ENCODE measurements at regions not wholly inside any gene's neighbourhood (a gene's known extent, or its start where the extent isn't known, plus 50 kb on each side); places are given as distances from the start of the nearest gene placed in this dataset.

DNA sequence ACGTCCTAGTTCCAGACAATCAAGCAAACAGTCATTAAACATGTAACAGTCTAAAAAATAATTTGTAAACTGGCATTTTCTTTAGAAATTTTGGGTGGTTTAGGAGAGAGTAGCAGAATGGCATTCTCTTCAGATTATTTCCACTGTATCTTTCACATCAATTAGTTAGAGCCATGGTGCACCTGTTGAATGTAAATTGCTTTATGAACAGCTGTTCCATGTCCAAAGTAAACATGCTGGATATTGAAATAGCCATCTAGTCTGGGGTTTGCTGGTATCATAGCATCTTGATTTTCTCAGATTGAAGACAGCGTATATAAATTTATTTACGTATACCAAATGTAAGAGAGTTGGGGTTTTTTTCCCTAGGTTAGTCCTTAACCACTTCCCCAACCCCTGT, 143.6 kb downstream of the RCHY1 start:
- no peak for DNase-seq (ENCODE audit: extremely low spot score)
- POLR2A ChIA-PET, result no interaction called here
- CTCF ChIA-PET, result no interaction called here
- TF ChIP-seq ELF4 (IDR thresholded peaks at IDR 0.05), result no peak
- TF ChIP-seq ARNT (IDR thresholded peaks at IDR 0.05), result no peak
- no peak for TF ChIP-seq CTBP1 (IDR thresholded peaks at IDR 0.05; ENCODE audit: borderline replicate concordance)
- no peak for TF ChIP-seq FOXM1 (IDR thresholded peaks at IDR 0.05; ENCODE audit: borderline replicate concordance)
- TF ChIP-seq FOXA1 (IDR thresholded peaks at IDR 0.05), result no peak
- no peak for TF ChIP-seq SP1 (IDR thresholded peaks at IDR 0.05)

DNA sequence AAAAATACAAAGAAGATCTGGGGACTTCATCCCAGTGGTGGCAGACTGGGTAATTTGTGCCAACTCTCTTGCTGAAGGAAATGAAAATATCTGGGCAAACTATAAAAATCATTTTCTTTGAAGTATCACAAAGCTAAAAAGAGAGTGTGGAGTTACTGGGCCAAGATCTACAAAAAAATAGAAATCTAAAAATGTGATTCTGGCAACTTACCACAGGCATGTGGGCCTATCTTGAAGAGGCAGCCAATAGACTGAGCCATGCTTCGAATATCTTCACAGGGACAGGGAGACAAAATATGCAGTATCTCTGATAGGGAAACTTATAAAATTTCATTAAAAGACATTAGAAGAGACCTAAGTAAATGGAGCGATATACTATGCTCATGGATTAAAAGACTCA, 168.8 kb downstream of the RCHY1 start:
- no peak for DNase-seq (ENCODE audit: extremely low spot score)
- ChIA-PET CTCF (no interaction called here), POLR2A (no interaction called here)
- TF ChIP-seq ARNT (IDR thresholded peaks at IDR 0.05), result no peak
- TF ChIP-seq ZNF384 (IDR thresholded peaks at IDR 0.05), result no peak

DNA sequence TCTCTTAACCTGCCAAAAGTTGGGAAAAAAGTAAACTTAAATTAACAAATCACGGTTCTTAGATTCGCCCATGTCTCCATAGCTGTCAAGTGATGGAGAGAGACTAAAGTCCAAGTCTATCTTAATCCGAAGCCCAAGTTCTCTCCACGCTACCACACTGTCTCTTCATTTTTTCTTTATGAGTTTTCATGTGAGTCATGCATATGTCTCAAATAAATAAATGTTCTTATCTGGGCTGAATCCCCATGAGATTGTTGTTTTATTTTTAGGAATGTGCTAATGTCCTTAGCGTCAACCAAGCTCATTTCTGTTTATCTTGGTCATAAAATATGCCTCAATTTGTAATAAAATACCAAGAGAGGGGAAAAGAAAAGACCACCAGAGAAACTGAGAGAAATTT, 169.3 kb downstream of the RCHY1 start:
- no peak for DNase-seq (ENCODE audit: extremely low spot score)
- CTCF ChIA-PET, result no interaction called here
- POLR2A ChIA-PET, result no interaction called here
- no peak for TF ChIP-seq ZNF384 (IDR thresholded peaks at IDR 0.05)
- no peak for TF ChIP-seq FOXA1 (IDR thresholded peaks at IDR 0.05)
- TF ChIP-seq, protein P1, sequence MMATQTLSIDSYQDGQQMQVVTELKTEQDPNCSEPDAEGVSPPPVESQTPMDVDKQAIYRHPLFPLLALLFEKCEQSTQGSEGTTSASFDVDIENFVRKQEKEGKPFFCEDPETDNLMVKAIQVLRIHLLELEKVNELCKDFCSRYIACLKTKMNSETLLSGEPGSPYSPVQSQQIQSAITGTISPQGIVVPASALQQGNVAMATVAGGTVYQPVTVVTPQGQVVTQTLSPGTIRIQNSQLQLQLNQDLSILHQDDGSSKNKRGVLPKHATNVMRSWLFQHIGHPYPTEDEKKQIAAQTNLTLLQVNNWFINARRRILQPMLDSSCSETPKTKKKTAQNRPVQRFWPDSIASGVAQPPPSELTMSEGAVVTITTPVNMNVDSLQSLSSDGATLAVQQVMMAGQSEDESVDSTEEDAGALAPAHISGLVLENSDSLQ (IDR thresholded peaks at IDR 0.05), result no peak
- no peak for TF ChIP-seq FOXM1 (IDR thresholded peaks at IDR 0.05; ENCODE audit: borderline replicate concordance)
- TF ChIP-seq CTBP1 (IDR thresholded peaks at IDR 0.05; ENCODE audit: borderline replicate concordance), result no peak
- no peak for TF ChIP-seq NFRKB (IDR thresholded peaks at IDR 0.05)
- TF ChIP-seq HDGF (IDR thresholded peaks at IDR 0.05; ENCODE audit: borderline replicate concordance), result no peak
- no peak for TF ChIP-seq SP1 (IDR thresholded peaks at IDR 0.05)
- no peak for TF ChIP-seq FOXK2 (IDR thresholded peaks at IDR 0.05)
- no peak for TF ChIP-seq ELF4 (IDR thresholded peaks at IDR 0.05)
- TF ChIP-seq SUZ12 (IDR thresholded peaks at IDR 0.05), result no peak
- TF ChIP-seq BHLHE40 (IDR thresholded peaks at IDR 0.05; ENCODE audit: borderline replicate concordance), result no peak
- TF ChIP-seq LEF1 (IDR thresholded peaks at IDR 0.05; ENCODE audit: borderline replicate concordance), result no peak
- no peak for TF ChIP-seq L3MBTL2 (conservative IDR thresholded peaks at IDR 0.05)
- no peak for TF ChIP-seq ARNT (IDR thresholded peaks at IDR 0.05)
- no peak for TF ChIP-seq TARDBP (IDR thresholded peaks at IDR 0.05)

DNA sequence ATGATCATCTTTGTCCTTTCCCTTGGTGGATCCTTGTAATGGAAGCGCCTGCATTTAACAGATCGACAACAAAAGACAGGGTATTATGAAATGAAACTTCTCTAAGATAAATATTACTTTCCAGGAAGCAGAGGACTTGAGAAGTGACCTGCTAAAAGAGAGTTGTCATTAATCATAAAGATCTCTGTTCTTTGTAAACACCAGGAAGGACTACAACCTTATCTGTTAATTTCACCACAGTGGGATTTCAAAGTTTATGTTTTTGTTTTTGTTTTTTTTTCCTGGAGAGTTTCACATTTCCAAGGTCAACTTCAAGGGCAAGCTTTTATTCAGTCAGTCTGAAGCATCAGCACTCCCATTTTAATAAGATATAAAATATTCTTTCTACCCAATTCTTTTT, 170.9 kb downstream of the RCHY1 start:
- POLR2A ChIA-PET, result no interaction called here
- no peak for DNase-seq (ENCODE audit: extremely low spot score)
- CTCF ChIA-PET, result interaction anchor here (0.6 kb wide), 1 partner anchor 683 kb away, joined by 3 read pairs; no protein-coding TSS in a partner anchor
- TF ChIP-seq ZNF384 (IDR thresholded peaks at IDR 0.05) (peak; percentile 29; the same call in 1 of the 2 replicates), HDGF (IDR thresholded peaks at IDR 0.05; ENCODE audit: borderline replicate concordance) (no peak)

DNA sequence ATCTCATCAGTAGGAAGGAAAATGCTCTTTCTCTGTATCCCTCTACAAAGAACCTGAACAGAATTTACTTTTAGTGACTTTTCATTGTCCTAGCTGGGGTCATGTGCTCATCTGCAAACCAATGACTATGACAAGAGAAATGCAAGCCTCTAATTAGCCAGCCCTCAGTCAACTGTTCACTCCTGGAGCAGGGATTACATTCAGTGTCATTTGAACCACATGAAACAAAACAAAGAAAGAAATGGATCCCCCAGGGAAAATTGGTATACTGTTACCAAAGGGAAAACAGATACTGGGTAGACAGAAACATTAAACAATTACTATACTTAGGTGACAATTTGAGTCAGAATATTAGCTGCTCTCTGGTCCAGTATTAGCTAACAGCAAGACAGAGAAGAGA, 173.6 kb downstream of the RCHY1 start:
- TF ChIP-seq ZNF384 (IDR thresholded peaks at IDR 0.05), result no peak
- TF ChIP-seq HDGF (IDR thresholded peaks at IDR 0.05; ENCODE audit: borderline replicate concordance), result no peak
- TF ChIP-seq SP1 (IDR thresholded peaks at IDR 0.05), result no peak
- TF ChIP-seq CTBP1 (IDR thresholded peaks at IDR 0.05; ENCODE audit: borderline replicate concordance), result no peak
- no peak for TF ChIP-seq SUZ12 (IDR thresholded peaks at IDR 0.05)
- POLR2A ChIA-PET, result no interaction called here
- CTCF ChIA-PET, result no interaction called here
- no peak for DNase-seq (ENCODE audit: extremely low spot score)

DNA sequence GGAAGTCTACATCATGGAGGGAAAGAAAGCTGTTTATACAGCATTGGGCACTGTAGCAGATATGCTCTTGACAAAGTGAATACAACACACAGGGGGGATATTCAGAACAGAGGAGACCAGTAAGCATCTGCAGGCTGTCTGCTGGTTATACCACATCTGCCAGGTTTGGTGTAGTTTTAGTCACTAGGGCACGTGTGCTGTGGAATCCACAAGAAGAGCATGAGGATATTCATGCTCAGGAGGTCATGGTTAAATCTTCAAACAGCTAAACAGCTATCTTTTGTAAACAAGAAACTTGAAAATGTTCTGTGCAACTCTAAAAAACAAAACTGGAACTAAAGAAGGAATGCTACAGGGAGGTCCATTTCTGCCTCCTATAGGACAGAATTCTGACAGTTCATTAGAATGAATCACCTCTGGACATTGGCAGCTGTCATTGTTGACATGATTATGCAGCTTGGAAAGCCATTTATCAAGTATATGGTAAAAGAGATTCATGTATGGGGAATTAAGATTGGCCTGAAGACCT, 175.8 kb downstream of the RCHY1 start:
- ChIA-PET POLR2A (no interaction called here), CTCF (no interaction called here)
- no peak for TF ChIP-seq ZNF384 (IDR thresholded peaks at IDR 0.05)
- TF ChIP-seq HDGF (IDR thresholded peaks at IDR 0.05; ENCODE audit: borderline replicate concordance), result no peak
- TF ChIP-seq CTBP1 (IDR thresholded peaks at IDR 0.05; ENCODE audit: borderline replicate concordance), result no peak
- no peak for TF ChIP-seq SUZ12 (IDR thresholded peaks at IDR 0.05)
- no peak for TF ChIP-seq LEF1 (IDR thresholded peaks at IDR 0.05; ENCODE audit: borderline replicate concordance)
- TF ChIP-seq BHLHE40 (IDR thresholded peaks at IDR 0.05; ENCODE audit: borderline replicate concordance), result no peak
- no peak for TF ChIP-seq FOXM1 (IDR thresholded peaks at IDR 0.05; ENCODE audit: borderline replicate concordance)
- TF ChIP-seq ELF4 (IDR thresholded peaks at IDR 0.05), result no peak
- TF ChIP-seq, protein P1 (IDR thresholded peaks at IDR 0.05), result no peak
- TF ChIP-seq TARDBP (IDR thresholded peaks at IDR 0.05), result no peak
- TF ChIP-seq SP1 (IDR thresholded peaks at IDR 0.05), result no peak
- DNase-seq (ENCODE audit: extremely low spot score), result no peak

DNA sequence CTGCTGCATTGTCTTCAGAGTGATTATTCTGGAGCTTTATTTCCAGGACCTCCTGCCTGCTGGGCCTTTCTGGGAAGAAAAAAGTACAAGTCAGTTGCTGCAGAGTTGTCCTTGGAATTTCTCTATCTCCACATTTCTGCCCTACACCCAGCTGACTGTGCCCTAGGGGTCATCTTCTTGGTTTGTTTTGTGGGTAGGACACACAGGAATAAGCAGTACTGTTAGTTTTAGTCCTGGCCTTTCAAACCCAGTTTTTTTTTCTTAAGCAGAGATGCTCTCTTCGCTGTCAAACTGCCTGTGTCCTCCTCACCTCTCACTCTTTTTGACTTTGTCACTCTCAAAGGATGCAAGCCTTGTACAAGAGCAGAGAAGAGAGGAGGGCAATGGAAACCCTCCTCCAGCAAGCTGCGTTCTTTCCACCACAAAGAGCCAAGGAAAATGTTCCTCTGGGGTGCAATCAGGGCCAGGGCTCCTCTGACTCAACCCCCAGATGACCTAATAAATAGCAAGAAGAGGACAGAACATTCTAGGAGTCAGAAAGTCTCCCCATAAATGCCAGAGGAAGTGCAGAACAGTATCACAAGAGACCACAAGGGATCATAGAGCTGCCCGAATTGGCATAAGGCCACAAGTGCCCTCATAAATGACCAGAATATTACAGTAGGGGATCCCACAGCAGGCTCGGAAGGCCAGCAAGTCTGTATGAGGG, 186.2 kb downstream of the RCHY1 start:
- CTCF ChIA-PET, result no interaction called here
- POLR2A ChIA-PET, result no interaction called here
- DNase-seq (ENCODE audit: extremely low spot score), result no peak
- no peak for TF ChIP-seq FOXM1 (IDR thresholded peaks at IDR 0.05; ENCODE audit: borderline replicate concordance)
- no peak for TF ChIP-seq ZNF384 (IDR thresholded peaks at IDR 0.05)
- TF ChIP-seq SUZ12 (IDR thresholded peaks at IDR 0.05), result no peak
- no peak for TF ChIP-seq FOXA1 (IDR thresholded peaks at IDR 0.05)
- no peak for TF ChIP-seq HDGF (IDR thresholded peaks at IDR 0.05; ENCODE audit: borderline replicate concordance)
- no peak for TF ChIP-seq L3MBTL2 (conservative IDR thresholded peaks at IDR 0.05)
- TF ChIP-seq ELF4 (IDR thresholded peaks at IDR 0.05), result no peak
- TF ChIP-seq, protein P1 (IDR thresholded peaks at IDR 0.05), result no peak
- no peak for TF ChIP-seq FOXK2 (IDR thresholded peaks at IDR 0.05)
- TF ChIP-seq NFRKB (IDR thresholded peaks at IDR 0.05), result no peak
- no peak for TF ChIP-seq ARNT (IDR thresholded peaks at IDR 0.05)
- TF ChIP-seq CTBP1 (IDR thresholded peaks at IDR 0.05; ENCODE audit: borderline replicate concordance), result no peak
- TF ChIP-seq BHLHE40 (IDR thresholded peaks at IDR 0.05; ENCODE audit: borderline replicate concordance), result no peak
- TF ChIP-seq TARDBP (IDR thresholded peaks at IDR 0.05), result no peak
- no peak for TF ChIP-seq SP1 (IDR thresholded peaks at IDR 0.05)
- TF ChIP-seq LEF1 (IDR thresholded peaks at IDR 0.05; ENCODE audit: borderline replicate concordance), result no peak
